MM.1S (cell line): ENCODE measurements at regions not wholly inside any gene's neighbourhood (a gene's known extent, or its start where the extent isn't known, plus 50 kb on each side); places are given as distances from the start of the nearest gene placed in this dataset.

Experiments used
- EZH2phosphoT487 ChIP-seq: fragments of 300-600 bp; sonication (generic); IDR thresholded peaks from 2 replicates; pipeline ENCODE4 v1.6.1; 2018; ENCODE audit warnings: antibody characterized with exemption, low read length
- TF ChIP-seq, protein P1 (sequence below): fragments of 300-600 bp; sonication (generic); IDR thresholded peaks from 2 replicates; pipeline ENCODE4 v1.5.1; 2016; ENCODE audit warnings: antibody characterized with exemption, low read length, mixed read lengths

DNA sequence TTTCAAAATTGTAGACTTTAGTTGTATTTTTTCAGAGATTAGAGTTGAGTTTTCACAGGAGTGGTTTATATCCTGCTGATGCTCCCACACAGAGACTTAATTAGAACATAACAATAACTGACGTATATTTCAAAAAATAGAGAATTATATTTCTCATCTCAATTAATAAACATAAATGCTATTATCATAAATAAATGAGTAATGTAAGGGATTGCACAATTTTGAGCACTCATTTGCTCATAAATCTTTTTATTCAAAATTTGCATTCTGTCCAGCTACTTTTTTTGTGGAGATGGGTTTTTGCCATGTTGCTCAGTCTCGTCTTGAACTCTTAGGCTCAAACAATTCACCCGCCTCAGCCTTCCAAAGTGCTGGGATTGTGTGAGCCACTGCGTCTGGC is 515.7 kb upstream of the RORB start:
- TF ChIP-seq, protein P1, sequence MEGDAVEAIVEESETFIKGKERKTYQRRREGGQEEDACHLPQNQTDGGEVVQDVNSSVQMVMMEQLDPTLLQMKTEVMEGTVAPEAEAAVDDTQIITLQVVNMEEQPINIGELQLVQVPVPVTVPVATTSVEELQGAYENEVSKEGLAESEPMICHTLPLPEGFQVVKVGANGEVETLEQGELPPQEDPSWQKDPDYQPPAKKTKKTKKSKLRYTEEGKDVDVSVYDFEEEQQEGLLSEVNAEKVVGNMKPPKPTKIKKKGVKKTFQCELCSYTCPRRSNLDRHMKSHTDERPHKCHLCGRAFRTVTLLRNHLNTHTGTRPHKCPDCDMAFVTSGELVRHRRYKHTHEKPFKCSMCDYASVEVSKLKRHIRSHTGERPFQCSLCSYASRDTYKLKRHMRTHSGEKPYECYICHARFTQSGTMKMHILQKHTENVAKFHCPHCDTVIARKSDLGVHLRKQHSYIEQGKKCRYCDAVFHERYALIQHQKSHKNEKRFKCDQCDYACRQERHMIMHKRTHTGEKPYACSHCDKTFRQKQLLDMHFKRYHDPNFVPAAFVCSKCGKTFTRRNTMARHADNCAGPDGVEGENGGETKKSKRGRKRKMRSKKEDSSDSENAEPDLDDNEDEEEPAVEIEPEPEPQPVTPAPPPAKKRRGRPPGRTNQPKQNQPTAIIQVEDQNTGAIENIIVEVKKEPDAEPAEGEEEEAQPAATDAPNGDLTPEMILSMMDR, result no peak
- no peak for TF ChIP-seq EZH2phosphoT487
